ENCODE measurements at regions not wholly inside any gene's neighbourhood (a gene's known extent, or its start where the extent isn't known, plus 50 kb on each side); places are given as distances from the start of the nearest gene placed in this dataset.

GRCh38 chr9:38153910-38154291 lies 84.9 kb upstream of the SHB start:
- TF ChIP-seq CTCF (conservative IDR thresholded peaks at IDR 0.05; ENCODE audit: low read depth, low read length) (no peak), EZH2 (IDR thresholded peaks at IDR 0.05; ENCODE audit: low read length, unreplicated experiment) (no peak)

Measured in PC-3 (cell line).